ENCODE measurements at regions not wholly inside any gene's neighbourhood (a gene's known extent, or its start where the extent isn't known, plus 50 kb on each side); places are given as distances from the start of the nearest gene placed in this dataset.

GRCh38 chr13:27001705-27002104 is 169.9 kb downstream of the USP12 start:
- WGBS (ENCODE audit: insufficient coverage, insufficient read length): no CpG with 5 or more reads among the region's 6 CpGs
- no peaks in the 10 kb centered on the region for H3K36me3 ChIP-seq (ENCODE audit: control insufficient read depth, insufficient read depth, low read length)
- DNase-seq (ENCODE audit: low read depth, low spot score): no peak
- H3K4me1 ChIP-seq (ENCODE audit: control insufficient read depth, insufficient read depth, low read length): peaks cover 2% of the 10 kb centered on the region; the same call in 1 of the 2 replicates
- H3K27ac ChIP-seq (ENCODE audit: low read length): no peak overlapping the region
- H3K4me3 ChIP-seq (ENCODE audit: low read length): no peak overlapping the region
- H3K27me3 ChIP-seq (ENCODE audit: control insufficient read depth, insufficient read depth, low read length): no peaks in the 10 kb centered on the region
- no peaks in the 10 kb centered on the region for H3K9me3 ChIP-seq (ENCODE audit: control insufficient read depth, insufficient read depth, low read length)

GRCh38 chr13:27000686-27001085 is 170.9 kb downstream of the USP12 start:
- 100% methylated on average over 1 of the region's 6 CpGs for WGBS (ENCODE audit: insufficient coverage, insufficient read length)
- Histone ChIP-seq H3K27me3 (ENCODE audit: control insufficient read depth, insufficient read depth, low read length) (no peaks in the 10 kb centered on the region), H3K36me3 (ENCODE audit: control insufficient read depth, insufficient read depth, low read length) (no peaks in the 10 kb centered on the region), H3K4me3 (ENCODE audit: low read length) (no peak overlapping the region), H3K4me1 (ENCODE audit: control insufficient read depth, insufficient read depth, low read length) (no peaks in the 10 kb centered on the region), H3K27ac (ENCODE audit: low read length) (no peak overlapping the region), H3K9me3 (ENCODE audit: control insufficient read depth, insufficient read depth, low read length) (no peaks in the 10 kb centered on the region)
- no peak for DNase-seq (ENCODE audit: low read depth, low spot score)

- Histone ChIP-seq H3K4me1 (ENCODE audit: control insufficient read depth, insufficient read depth, low read length) (no peaks in the 10 kb centered on the region), H3K9me3 (ENCODE audit: control insufficient read depth, insufficient read depth, low read length) (no peaks in the 10 kb centered on the region), H3K27me3 (ENCODE audit: control insufficient read depth, insufficient read depth, low read length) (no peaks in the 10 kb centered on the region), H3K4me3 (ENCODE audit: low read length) (no peak overlapping the region), H3K36me3 (ENCODE audit: control insufficient read depth, insufficient read depth, low read length) (no peaks in the 10 kb centered on the region), H3K27ac (ENCODE audit: low read length) (no peak overlapping the region)
- no CpG with 5 or more reads among the region's 7 CpGs for WGBS (ENCODE audit: insufficient coverage, insufficient read length)
- no peak for DNase-seq (ENCODE audit: low read depth, low spot score)
Observed at GRCh38 chr13:26999499-26999898, 172.1 kb downstream of the USP12 start.

GRCh38 chr13:26998292-26998691 is 173.3 kb downstream of the USP12 start:
- DNase-seq (ENCODE audit: low read depth, low spot score): no peak
- no peaks in the 10 kb centered on the region for H3K9me3 ChIP-seq (ENCODE audit: control insufficient read depth, insufficient read depth, low read length)
- no peaks in the 10 kb centered on the region for H3K4me1 ChIP-seq (ENCODE audit: control insufficient read depth, insufficient read depth, low read length)
- no peak overlapping the region for H3K4me3 ChIP-seq (ENCODE audit: low read length)
- WGBS (ENCODE audit: insufficient coverage, insufficient read length): no CpG with 5 or more reads among the region's 8 CpGs
- no peaks in the 10 kb centered on the region for H3K36me3 ChIP-seq (ENCODE audit: control insufficient read depth, insufficient read depth, low read length)
- H3K27me3 ChIP-seq (ENCODE audit: control insufficient read depth, insufficient read depth, low read length): no peaks in the 10 kb centered on the region
- H3K27ac ChIP-seq (ENCODE audit: low read length): no peak overlapping the region

- no CpG with 5 or more reads among the region's 6 CpGs for WGBS (ENCODE audit: insufficient coverage, insufficient read length)
- Histone ChIP-seq H3K36me3 (ENCODE audit: control insufficient read depth, insufficient read depth, low read length) (no peaks in the 10 kb centered on the region), H3K27ac (ENCODE audit: low read length) (no peak overlapping the region), H3K4me1 (ENCODE audit: control insufficient read depth, insufficient read depth, low read length) (no peaks in the 10 kb centered on the region), H3K27me3 (ENCODE audit: control insufficient read depth, insufficient read depth, low read length) (no peaks in the 10 kb centered on the region), H3K9me3 (ENCODE audit: control insufficient read depth, insufficient read depth, low read length) (no peaks in the 10 kb centered on the region), H3K4me3 (ENCODE audit: low read length) (no peak overlapping the region)
- no peak for DNase-seq (ENCODE audit: low read depth, low spot score)
Observed at GRCh38 chr13:26996965-26997752, 174.5 kb downstream of the USP12 start.

- Histone ChIP-seq H3K36me3 (ENCODE audit: control insufficient read depth, insufficient read depth, low read length) (no peaks in the 10 kb centered on the region), H3K9me3 (ENCODE audit: control insufficient read depth, insufficient read depth, low read length) (no peaks in the 10 kb centered on the region), H3K4me3 (ENCODE audit: low read length) (no peak overlapping the region), H3K27ac (ENCODE audit: low read length) (no peak overlapping the region), H3K4me1 (ENCODE audit: control insufficient read depth, insufficient read depth, low read length) (no peaks in the 10 kb centered on the region), H3K27me3 (ENCODE audit: control insufficient read depth, insufficient read depth, low read length) (no peaks in the 10 kb centered on the region)
- no peak for DNase-seq (ENCODE audit: low read depth, low spot score)
- no CpG with 5 or more reads among the region's 3 CpGs for WGBS (ENCODE audit: insufficient coverage, insufficient read length)
Observed at GRCh38 chr13:26995159-26995558, 176.5 kb downstream of the USP12 start.

GRCh38 chr13:26993780-26994179 is 177.8 kb downstream of the USP12 start:
- H3K4me3 ChIP-seq (ENCODE audit: low read length): no peak overlapping the region
- no peak for DNase-seq (ENCODE audit: low read depth, low spot score)
- no peaks in the 10 kb centered on the region for H3K36me3 ChIP-seq (ENCODE audit: control insufficient read depth, insufficient read depth, low read length)
- H3K4me1 ChIP-seq (ENCODE audit: control insufficient read depth, insufficient read depth, low read length): no peaks in the 10 kb centered on the region
- no peaks in the 10 kb centered on the region for H3K27me3 ChIP-seq (ENCODE audit: control insufficient read depth, insufficient read depth, low read length)
- no peak overlapping the region for H3K27ac ChIP-seq (ENCODE audit: low read length)
- no peaks in the 10 kb centered on the region for H3K9me3 ChIP-seq (ENCODE audit: control insufficient read depth, insufficient read depth, low read length)
- no CpG with 5 or more reads among the region's 3 CpGs for WGBS (ENCODE audit: insufficient coverage, insufficient read length)

GRCh38 chr13:26992951-26993719 is 178.5 kb downstream of the USP12 start:
- no peaks in the 10 kb centered on the region for H3K9me3 ChIP-seq (ENCODE audit: control insufficient read depth, insufficient read depth, low read length)
- H3K4me1 ChIP-seq (ENCODE audit: control insufficient read depth, insufficient read depth, low read length): no peaks in the 10 kb centered on the region
- H3K36me3 ChIP-seq (ENCODE audit: control insufficient read depth, insufficient read depth, low read length): no peaks in the 10 kb centered on the region
- no CpG with 5 or more reads among the region's 4 CpGs for WGBS (ENCODE audit: insufficient coverage, insufficient read length)
- no peak overlapping the region for H3K27ac ChIP-seq (ENCODE audit: low read length)
- DNase-seq (ENCODE audit: low read depth, low spot score): no peak
- no peaks in the 10 kb centered on the region for H3K27me3 ChIP-seq (ENCODE audit: control insufficient read depth, insufficient read depth, low read length)
- H3K4me3 ChIP-seq (ENCODE audit: low read length): no peak overlapping the region

GRCh38 chr13:26991508-26992181 is 180.0 kb downstream of the USP12 start:
- Histone ChIP-seq H3K27me3 (ENCODE audit: control insufficient read depth, insufficient read depth, low read length) (no peaks in the 10 kb centered on the region), H3K9me3 (ENCODE audit: control insufficient read depth, insufficient read depth, low read length) (no peaks in the 10 kb centered on the region), H3K27ac (ENCODE audit: low read length) (no peak overlapping the region), H3K4me3 (ENCODE audit: low read length) (no peak overlapping the region), H3K4me1 (ENCODE audit: control insufficient read depth, insufficient read depth, low read length) (no peaks in the 10 kb centered on the region), H3K36me3 (ENCODE audit: control insufficient read depth, insufficient read depth, low read length) (no peaks in the 10 kb centered on the region)
- WGBS (ENCODE audit: insufficient coverage, insufficient read length): no CpG with 5 or more reads among the region's 12 CpGs
- no peak for DNase-seq (ENCODE audit: low read depth, low spot score)

GRCh38 chr13:26989957-26990713 is 181.5 kb downstream of the USP12 start:
- Histone ChIP-seq H3K27me3 (ENCODE audit: control insufficient read depth, insufficient read depth, low read length) (no peaks in the 10 kb centered on the region), H3K4me3 (ENCODE audit: low read length) (no peak overlapping the region), H3K27ac (ENCODE audit: low read length) (no peak overlapping the region), H3K9me3 (ENCODE audit: control insufficient read depth, insufficient read depth, low read length) (no peaks in the 10 kb centered on the region), H3K4me1 (ENCODE audit: control insufficient read depth, insufficient read depth, low read length) (no peaks in the 10 kb centered on the region), H3K36me3 (ENCODE audit: control insufficient read depth, insufficient read depth, low read length) (no peaks in the 10 kb centered on the region)
- DNase-seq (ENCODE audit: low read depth, low spot score): no peak
- WGBS (ENCODE audit: insufficient coverage, insufficient read length): no CpG with 5 or more reads among the region's 16 CpGs

Measured in iPS DF 6.9 (cell line).